PC-3 (cell line): ENCODE measurements at regions not wholly inside any gene's neighbourhood (a gene's known extent, or its start where the extent isn't known, plus 50 kb on each side); places are given as distances from the start of the nearest gene placed in this dataset.
A peak's percentile ranks its signal among the peaks of the same experiment; 100 is the strongest.

Source experiments
- ATAC-seq: fragments of 200-7000 bp; cut with Tn5 transposase; 2 replicates; pipeline ENCODE4 v1.9.1; 2020; ENCODE audit warnings: mild to moderate bottlenecking, moderate library complexity
- BruUV-seq: library from RNA; stranded (reverse); fragments of 400-500 nt; replicated peaks from 2 replicates; lab custom pipeline; 2021; lab: Mats Ljungman, UMichigan
- CTCF ChIA-PET: fragments of 300-600 bp; sonication (Branson Sonifier 250); formaldehyde crosslinking; loops from one replicate; lab custom pipeline; 2022; ENCODE audit warnings: antibody characterized with exemption; lab: Charles Lee
- POLR2A ChIA-PET: fragments of 300-600 bp; sonication (Branson Sonifier 250); formaldehyde crosslinking; loops from one replicate; lab custom pipeline; 2022; ENCODE audit warnings: antibody characterized with exemption; ENCODE audit not compliant: unreplicated experiment; lab: Charles Lee
- DNase-seq: peaks from one replicate; pipeline ENCODE4 v3.0.0-alpha.2; 2015
- H2AFZ ChIP-seq: fragments of 300-600 bp; sonication (generic); 2 replicates; pipeline ENCODE4 v1.6.0; 2016; ENCODE audit warnings: antibody characterized with exemption, low read length
- H3F3A ChIP-seq: fragments of 300-600 bp; sonication (generic); one replicate; pipeline ENCODE4 v1.6.0; 2017; ENCODE audit warnings: antibody characterized with exemption, low read length, control low read depth, mild to moderate bottlenecking; ENCODE audit not compliant: unreplicated experiment
- H3K27ac ChIP-seq: fragments of 300-600 bp; sonication (generic); 2 replicates; pipeline ENCODE4 v1.5.1; 2016; ENCODE audit warnings: mild to moderate bottlenecking, low read length
- H3K27me3 ChIP-seq: fragments of 300-600 bp; sonication (generic); 2 replicates; pipeline ENCODE4 v1.6.1; 2016; ENCODE audit warnings: low read length, mixed read lengths
- H3K36me3 ChIP-seq: fragments of 300-600 bp; sonication (generic); 2 replicates; pipeline ENCODE4 v1.6.1; 2016; ENCODE audit warnings: low read depth, mixed run types, low read length, mixed read lengths
- H3K4me1 ChIP-seq: fragments of 300-600 bp; sonication (generic); 2 replicates; pipeline ENCODE4 v1.5.1; 2016; ENCODE audit warnings: low read length; ENCODE audit not compliant: insufficient read depth
- H3K4me2 ChIP-seq: fragments of 300-600 bp; sonication (generic); 2 replicates; pipeline ENCODE4 v1.6.0; 2016; ENCODE audit warnings: low read length
- H3K4me3 ChIP-seq: fragments of 300-600 bp; sonication (generic); 2 replicates; pipeline ENCODE4 v1.5.1; 2016; ENCODE audit warnings: mild to moderate bottlenecking, low read length, mixed read lengths
- H3K79me2 ChIP-seq: fragments of 300-600 bp; sonication (generic); 2 replicates; pipeline ENCODE4 v1.6.1; 2017; ENCODE audit warnings: low read length, mixed read lengths
- H3K9ac ChIP-seq: fragments of 300-600 bp; sonication (generic); 2 replicates; pipeline ENCODE4 v1.6.0; 2016; ENCODE audit warnings: mild to moderate bottlenecking, low read length
- H3K9me2 ChIP-seq: fragments of 300-600 bp; sonication (generic); replicated peaks from 2 replicates; pipeline ENCODE4 v1.6.1; 2016; ENCODE audit warnings: mixed run types, low read length, mixed read lengths
- H3K9me3 ChIP-seq: fragments of 300-600 bp; sonication (generic); 2 replicates; pipeline ENCODE4 v1.6.1; 2016; ENCODE audit warnings: low read length, mixed read lengths
- H4K20me1 ChIP-seq: fragments of 300-600 bp; sonication (generic); 2 replicates; pipeline ENCODE4 v1.6.1; 2016; ENCODE audit warnings: low read length, mixed read lengths
- CTCF ChIP-seq: fragments of 300-600 bp; sonication (generic); conservative IDR thresholded peaks from 2 replicates; pipeline ENCODE4 v1.5.1; 2017; ENCODE audit warnings: antibody characterized with exemption, low read depth, mild to moderate bottlenecking, low read length
- EZH2 ChIP-seq: fragments of 300-600 bp; sonication (generic); IDR thresholded peaks from one replicate; pipeline ENCODE4 v1.6.1; 2017; ENCODE audit warnings: antibody characterized with exemption, mild to moderate bottlenecking, low read length; ENCODE audit not compliant: unreplicated experiment
- EZH2phosphoT487 ChIP-seq: fragments of 300-600 bp; sonication (generic); IDR thresholded peaks from 2 replicates; pipeline ENCODE4 v1.6.1; 2018; ENCODE audit warnings: mild to moderate bottlenecking, antibody characterized with exemption, low read length, borderline replicate concordance
- intact Hi-C: fragments of 100-400 bp; cut with micrococcal nuclease; formaldehyde crosslinking; loops from 2 replicates; pipeline ENCODE4 v1.9.0; 2023

GRCh38 chr3:111366515-111366914 lies 175.5 kb upstream of the CD96 start:
- POLR2A ChIA-PET = no interaction called here
- CTCF ChIA-PET = no interaction called here
- no peaks in the 10 kb centered on the region for H3K36me3 ChIP-seq

DNA sequence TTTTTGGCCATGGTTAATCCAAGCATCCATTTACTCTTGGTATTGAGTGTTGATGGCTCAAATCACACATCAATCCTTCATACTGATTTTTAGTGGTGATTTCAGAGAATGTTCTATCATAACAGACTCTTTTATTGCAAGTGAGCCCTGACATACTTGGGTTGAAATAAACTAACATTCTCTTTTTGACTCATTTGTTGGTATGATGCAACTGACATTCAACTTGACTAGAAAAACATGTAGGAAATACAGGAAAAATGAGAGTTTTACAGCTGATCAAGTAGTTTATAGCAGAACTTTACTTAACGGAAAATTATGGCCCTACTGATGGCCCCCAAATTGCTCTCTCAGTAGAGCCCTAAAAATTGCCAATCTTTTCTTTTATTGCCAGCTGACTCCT lies 173.9 kb upstream of the CD96 start:
- no peaks in the 10 kb centered on the region for H3K9me3 ChIP-seq
- ChIA-PET POLR2A (no interaction called here), CTCF (no interaction called here)
- no peak overlapping the region for H3K4me2 ChIP-seq
- no peak overlapping the region for H3K4me3 ChIP-seq
- no peaks in the 10 kb centered on the region for H3K36me3 ChIP-seq
- no peak overlapping the region for H3K9ac ChIP-seq
- no peak overlapping the region for H2AFZ ChIP-seq
- ATAC-seq = no peak
- BruUV-seq = no TSS peak
- intact Hi-C loops = no loop called here
- no peaks in the 10 kb centered on the region for H3K4me1 ChIP-seq
- no peaks in the 10 kb centered on the region for H3K79me2 ChIP-seq
- no peak overlapping the region for H3K27ac ChIP-seq
- DNase-seq = no peak
- H3K27me3 ChIP-seq = no peaks in the 10 kb centered on the region
- TF ChIP-seq CTCF (no peak), EZH2 (no peak), EZH2phosphoT487 (no peak)
- H4K20me1 ChIP-seq = no peaks in the 10 kb centered on the region
- no peaks in the 10 kb centered on the region for H3K9me2 ChIP-seq
- H3F3A ChIP-seq = no peaks in the 10 kb centered on the region

More at GRCh38 chr3:111366515-111366914, 175.5 kb upstream of the CD96 start:
- no peaks in the 10 kb centered on the region for H3K79me2 ChIP-seq
- 0 out of 2 replicates have a peak overlapping the region, but pooled peaks have one; percentile 6 for H3K4me2 ChIP-seq
- H3K4me1 ChIP-seq = no peaks in the 10 kb centered on the region
- peak; percentile 46 for ATAC-seq
- no peaks in the 10 kb centered on the region for H3F3A ChIP-seq
- no peaks in the 10 kb centered on the region for H3K9me2 ChIP-seq
- H3K4me3 ChIP-seq = no peak overlapping the region
- no peaks in the 10 kb centered on the region for H3K9me3 ChIP-seq
- DNase-seq = no peak
- no peak overlapping the region for H3K9ac ChIP-seq
- H3K27ac ChIP-seq = no peak overlapping the region
- TF ChIP-seq EZH2phosphoT487 (no peak), CTCF (no peak), EZH2 (no peak)
- H4K20me1 ChIP-seq = no peaks in the 10 kb centered on the region
- no peak overlapping the region for H2AFZ ChIP-seq
- no TSS peak for BruUV-seq
- H3K27me3 ChIP-seq = no peaks in the 10 kb centered on the region
- intact Hi-C loops = no loop called here

- CTCF ChIA-PET = no interaction called here
- POLR2A ChIA-PET = no interaction called here
Measured at GRCh38 chr3:111369958-111370357, 172.0 kb upstream of the CD96 start.

More at GRCh38 chr3:111369958-111370357, 172.0 kb upstream of the CD96 start:
- H4K20me1 ChIP-seq = no peaks in the 10 kb centered on the region
- no peak for TF ChIP-seq EZH2phosphoT487
- TF ChIP-seq CTCF = no peak
- no peak for TF ChIP-seq EZH2
- H3K79me2 ChIP-seq = no peaks in the 10 kb centered on the region
- H3K9me2 ChIP-seq = no peaks in the 10 kb centered on the region
- no peaks in the 10 kb centered on the region for H3K36me3 ChIP-seq
- H3K4me3 ChIP-seq = no peak overlapping the region
- no TSS peak for BruUV-seq
- no peaks in the 10 kb centered on the region for H3K9me3 ChIP-seq
- H3K4me1 ChIP-seq = no peaks in the 10 kb centered on the region
- intact Hi-C loops = no loop called here
- no peak overlapping the region for H3K9ac ChIP-seq
- no peak overlapping the region for H3K4me2 ChIP-seq
- no peaks in the 10 kb centered on the region for H3F3A ChIP-seq
- no peak overlapping the region for H2AFZ ChIP-seq
- no peaks in the 10 kb centered on the region for H3K27me3 ChIP-seq
- DNase-seq (peak; percentile 8), ATAC-seq (no peak; the same call in 1 of the 2 replicates)
- no peak overlapping the region for H3K27ac ChIP-seq
